ENCODE measurements at regions not wholly inside any gene's neighbourhood (a gene's known extent, or its start where the extent isn't known, plus 50 kb on each side); places are given as distances from the start of the nearest gene placed in this dataset.

GRCh38 chr7:112654322-112655216 lies 135.6 kb downstream of the TMEM168 start:
- no peaks in the 10 kb centered on the region for H3K9me3 ChIP-seq (ENCODE audit: low read length)
- H3K4me3 ChIP-seq (replicated peaks in 1 of 3; ENCODE audit: insufficient read depth in 1 of 3, low read depth in 2 of 3, low read length in 3 of 3), result no peak overlapping the region
- FAIRE-seq (no peak), ATAC-seq (no peak), DNase-seq (ENCODE audit: low spot score) (no peak)
- H4K20me1 ChIP-seq (ENCODE audit: insufficient read depth, low read length), result no peaks in the 10 kb centered on the region
- H3K4me1 ChIP-seq (ENCODE audit: insufficient read depth, low read length), result no peaks in the 10 kb centered on the region
- no peaks in the 10 kb centered on the region for H3K79me2 ChIP-seq (ENCODE audit: insufficient read depth, low read length)
- H3K9ac ChIP-seq (ENCODE audit: insufficient read depth, low read depth, low read length), result no peak overlapping the region
- H3K27me3 ChIP-seq (ENCODE audit: control insufficient read depth in 1 of 2, insufficient read depth in 2 of 2, low read length in 2 of 2), result no peaks in the 10 kb centered on the region; a peak in 1 of 5 replicates
- no TSS peak for BruUV-seq (replicated peaks)
- ChIA-PET CTCF (ENCODE audit: low intra/inter-chr PET ratio, low total read pairs) (no interaction called here), POLR2A (no interaction called here)
- in situ Hi-C loops (cut with HindIII; ENCODE audit: extremely low pct_ligation_motif_present, low pct_unique_long_range_greater_than_20kb), result no loop called here
- WGBS (ENCODE audit: low lambda C conversion rate), result 2% methylated on average over 4 of the region's 4 CpGs
- no peaks in the 10 kb centered on the region for H3K36me3 ChIP-seq (replicated peaks in 1 of 2; ENCODE audit: control insufficient read depth in 1 of 2, insufficient read depth in 2 of 2, low read length in 2 of 2)
- intact Hi-C loops (cut with micrococcal nuclease; ENCODE audit: unreplicated experiment), result no loop called here
- H3K27ac ChIP-seq (ENCODE audit: extremely low read length, insufficient read depth, low read length), result no peak overlapping the region
- no peak overlapping the region for H3K4me2 ChIP-seq (ENCODE audit: low read depth, low read length)
- no peak overlapping the region for H2AFZ ChIP-seq (ENCODE audit: low read length)
- no peak for TF ChIP-seq ZFP36L1 (CRISPR knock-in tag; IDR thresholded peaks at IDR 0.05)
- no peak for TF ChIP-seq BORCS8-MEF2B (CRISPR knock-in tag; IDR thresholded peaks at IDR 0.05)
- TF ChIP-seq HMGXB3 (CRISPR knock-in tag; IDR thresholded peaks at IDR 0.05; ENCODE audit: borderline replicate concordance), result no peak
- TF ChIP-seq ZNF775 (CRISPR knock-in tag; IDR thresholded peaks at IDR 0.05; ENCODE audit: borderline replicate concordance), result no peak
- no peak for TF ChIP-seq SKIL (CRISPR knock-in tag; IDR thresholded peaks at IDR 0.05; ENCODE audit: borderline replicate concordance)
- no peak for TF ChIP-seq NFE2 (CRISPR knock-in tag; IDR thresholded peaks at IDR 0.05)
- TF ChIP-seq ZNF720 (CRISPR knock-in tag; IDR thresholded peaks at IDR 0.05), result no peak
- TF ChIP-seq ZNF550 (CRISPR knock-in tag; IDR thresholded peaks at IDR 0.05; ENCODE audit: borderline replicate concordance), result no peak
- no peak for TF ChIP-seq AFF4 (CRISPR knock-in tag; IDR thresholded peaks at IDR 0.05)
- no peak for TF ChIP-seq RFX1 (IDR thresholded peaks at IDR 0.05)
- TF ChIP-seq TBL1XR1 (IDR thresholded peaks at IDR 0.05; ENCODE audit: borderline replicate concordance, low read length, partially characterized antibody), result no peak

Data from HepG2 (cell line).